Right cardiac atrium (tissue), 5 donors: ENCODE measurements at regions not wholly inside any gene's neighbourhood (a gene's known extent, or its start where the extent isn't known, plus 50 kb on each side); places are given as distances from the start of the nearest gene placed in this dataset.

ENCODE experiments used
- ATAC-seq, 2 donors: fragments of 200-7000 bp; cut with Tn5 transposase; one replicate each; pipeline versions ENCODE4 v1.8.0 to v1.9.1; 2020; ENCODE audit warnings: moderate library complexity in 2 of 2, mild to moderate bottlenecking in 1 of 2
- DNase-seq, 3 donors: peaks; one replicate each; pipeline ENCODE4 v3.0.0-alpha.2; 2020
- H3K27ac ChIP-seq: one replicate; pipeline ENCODE4 v1.5.1; 2013; ENCODE audit warnings: mild to moderate bottlenecking, low read length, control low read depth, moderate library complexity
- H3K27me3 ChIP-seq: one replicate; pipeline ENCODE4 v1.6.1; 2013; ENCODE audit not compliant: control insufficient read depth, insufficient read depth
- H3K4me1 ChIP-seq: one replicate; pipeline ENCODE4 v1.6.1; 2013; ENCODE audit warnings: low read length; ENCODE audit not compliant: control insufficient read depth, insufficient read depth
- H3K4me3 ChIP-seq: one replicate; pipeline ENCODE4 v1.5.1; 2013; ENCODE audit warnings: low read length, control low read depth
- H3K9me3 ChIP-seq: one replicate; pipeline ENCODE4 v1.6.1; 2013; ENCODE audit warnings: low read length; ENCODE audit not compliant: control insufficient read depth
- WGBS: extraction: QIAGEN DNeasy Blood & Tissue Kit; methylation state at CpG from one replicate; pipeline ENCODE4 v1.1.7; 2013; 5-methylcytosine and 5-hydroxymethylcytosine counted together
- intact Hi-C, 4 donors: fragments of 100-400 bp; cut with DNase I; formaldehyde crosslinking; loops; one replicate each; pipeline versions ENCODE4 v1.11.0 to v1.14.0; 2022 to 2023
- donor health status: healthy with polysubstance abuse.
- donor health status: DM: no; HTN: yes; CAD: no.
- donor health status: DM: no; HTN: no; CAD: no.
- donor health status: DM: no; HTN: yes; CAD: no; lungs with severe emphysema.
- donor health status: DM: yes; HTN: yes; CAD: no.

GRCh38 chr5:90307782-90308181, 101.8 kb downstream of the CETN3 start:
- no peaks in the 10 kb centered on the region for H3K9me3 ChIP-seq
- no peak overlapping the region for H3K4me3 ChIP-seq
- DNase-seq, result no peak
- H3K27ac ChIP-seq, result no peak overlapping the region
- intact Hi-C loops, result no loop called here
- ATAC-seq, result no peak
- no peaks in the 10 kb centered on the region for H3K4me1 ChIP-seq
- H3K27me3 ChIP-seq, result no peaks in the 10 kb centered on the region
- WGBS, result 16% methylated on average over 1 of the region's 1 CpG

GRCh38 chr5:90307322-90307721, 102.2 kb downstream of the CETN3 start:
- Histone ChIP-seq H3K4me1 (no peaks in the 10 kb centered on the region), H3K4me3 (no peak overlapping the region), H3K27ac (no peak overlapping the region), H3K9me3 (no peaks in the 10 kb centered on the region), H3K27me3 (no peaks in the 10 kb centered on the region)
- intact Hi-C loops, result no loop called here
- DNase-seq (no peak), ATAC-seq (no peak)

- H3K9me3 ChIP-seq, result no peaks in the 10 kb centered on the region
- H3K4me3 ChIP-seq, result no peak overlapping the region
- H3K27ac ChIP-seq, result no peak overlapping the region
- intact Hi-C loops, result no loop called here
- DNase-seq, result no peak
- no peak for ATAC-seq
- H3K27me3 ChIP-seq, result no peaks in the 10 kb centered on the region
- H3K4me1 ChIP-seq, result no peaks in the 10 kb centered on the region
Observed at GRCh38 chr5:90306613-90307012, 102.9 kb downstream of the CETN3 start.

- ATAC-seq (no peak), DNase-seq (no peak)
- no peak overlapping the region for H3K4me3 ChIP-seq
- no peaks in the 10 kb centered on the region for H3K9me3 ChIP-seq
- H3K27ac ChIP-seq, result no peak overlapping the region
- WGBS, result 59% methylated on average over 3 of the region's 3 CpGs
- H3K27me3 ChIP-seq, result no peaks in the 10 kb centered on the region
- H3K4me1 ChIP-seq, result no peaks in the 10 kb centered on the region
- intact Hi-C loops, result no loop called here
Observed at GRCh38 chr5:90305041-90305720, 104.4 kb downstream of the CETN3 start.

GRCh38 chr5:90301248-90301647, 108.3 kb downstream of the CETN3 start:
- Histone ChIP-seq H3K4me1 (no peaks in the 10 kb centered on the region), H3K27me3 (no peaks in the 10 kb centered on the region), H3K4me3 (no peak overlapping the region), H3K9me3 (no peaks in the 10 kb centered on the region), H3K27ac (no peak overlapping the region)
- no peak for DNase-seq
- WGBS, result 74% methylated on average over 2 of the region's 2 CpGs
- intact Hi-C loops, result no loop called here
- no peak for ATAC-seq

GRCh38 chr5:90297045-90297764, 112.4 kb downstream of the CETN3 start:
- 61% methylated on average over 7 of the region's 7 CpGs for WGBS
- Histone ChIP-seq H3K27me3 (no peaks in the 10 kb centered on the region), H3K27ac (no peak overlapping the region), H3K9me3 (no peaks in the 10 kb centered on the region), H3K4me1 (no peaks in the 10 kb centered on the region), H3K4me3 (no peak overlapping the region)
- ATAC-seq, result no peak
- DNase-seq, result no peak
- intact Hi-C loops, result no loop called here

- H3K27me3 ChIP-seq, result no peaks in the 10 kb centered on the region
- intact Hi-C loops, result no loop called here
- ATAC-seq, result no peak
- no peaks in the 10 kb centered on the region for H3K9me3 ChIP-seq
- no peaks in the 10 kb centered on the region for H3K4me1 ChIP-seq
- 83% methylated on average over 5 of the region's 5 CpGs for WGBS
- H3K4me3 ChIP-seq, result no peak overlapping the region
- no peak for DNase-seq
- H3K27ac ChIP-seq, result no peak overlapping the region
Observed at GRCh38 chr5:90294604-90295003, 115.0 kb downstream of the CETN3 start.

- Histone ChIP-seq H3K9me3 (no peaks in the 10 kb centered on the region), H3K4me3 (no peak overlapping the region), H3K4me1 (no peaks in the 10 kb centered on the region), H3K27me3 (no peaks in the 10 kb centered on the region), H3K27ac (no peak overlapping the region)
- intact Hi-C loops, result no loop called here
- 82% methylated on average over 2 of the region's 2 CpGs for WGBS
- ATAC-seq (peak in 1 of 2 donors; percentile 32), DNase-seq (no peak)
Observed at GRCh38 chr5:90293931-90294330, 115.6 kb downstream of the CETN3 start.

- Histone ChIP-seq H3K27me3 (no peaks in the 10 kb centered on the region), H3K27ac (no peak overlapping the region), H3K9me3 (no peaks in the 10 kb centered on the region), H3K4me1 (no peaks in the 10 kb centered on the region), H3K4me3 (no peak overlapping the region)
- intact Hi-C loops, result no loop called here
- WGBS, result 83% methylated on average over 5 of the region's 5 CpGs
- no peak for ATAC-seq
- DNase-seq, result no peak
Observed at GRCh38 chr5:90290648-90291047, 118.9 kb downstream of the CETN3 start.

GRCh38 chr5:90289837-90290236, 119.7 kb downstream of the CETN3 start:
- ATAC-seq (no peak), DNase-seq (no peak)
- 28% methylated on average over 5 of the region's 5 CpGs for WGBS
- Histone ChIP-seq H3K27me3 (no peaks in the 10 kb centered on the region), H3K4me3 (no peak overlapping the region), H3K27ac (no peak overlapping the region), H3K9me3 (no peaks in the 10 kb centered on the region), H3K4me1 (no peaks in the 10 kb centered on the region)
- intact Hi-C loops, result no loop called here

- no peaks in the 10 kb centered on the region for H3K27me3 ChIP-seq
- ATAC-seq, result no peak
- WGBS, result 82% methylated on average over 1 of the region's 1 CpG
Observed at GRCh38 chr5:90287036-90287435, 122.5 kb downstream of the CETN3 start.

More at GRCh38 chr5:90287036-90287435, 122.5 kb downstream of the CETN3 start:
- H3K27ac ChIP-seq, result no peak overlapping the region
- no peak overlapping the region for H3K4me3 ChIP-seq
- no peaks in the 10 kb centered on the region for H3K9me3 ChIP-seq
- intact Hi-C loops, result no loop called here
- H3K4me1 ChIP-seq, result no peaks in the 10 kb centered on the region
- no peak for DNase-seq
